GM21723 (cell line): ENCODE measurements at regions not wholly inside any gene's neighbourhood (a gene's known extent, or its start where the extent isn't known, plus 50 kb on each side); places are given as distances from the start of the nearest gene placed in this dataset.

Experiments used
- ATAC-seq: cut with Tn5 transposase; IDR thresholded peaks from one replicate; pipeline ENCODE4 v1.9.1; 2021; ENCODE audit warnings: mild to moderate bottlenecking, moderate library complexity; ENCODE audit not compliant: unreplicated experiment

GRCh38 chr3:139870000-139870675, 64.8 kb upstream of the CLSTN2 start:
- no peak for ATAC-seq

- no peak for ATAC-seq
Observed at GRCh38 chr3:139868773-139869172, 66.2 kb upstream of the CLSTN2 start.

- ATAC-seq: no peak
Observed at GRCh38 chr3:139848660-139849059, 86.3 kb upstream of the CLSTN2 start.

GRCh38 chr3:139846729-139847128, 88.3 kb upstream of the CLSTN2 start:
- no peak for ATAC-seq

GRCh38 chr3:139839659-139840058, 95.3 kb upstream of the CLSTN2 start:
- ATAC-seq: no peak

GRCh38 chr3:139839014-139839413, 96.0 kb upstream of the CLSTN2 start:
- ATAC-seq: no peak

GRCh38 chr3:139838269-139838957, 96.6 kb upstream of the CLSTN2 start:
- no peak for ATAC-seq

GRCh38 chr3:139836698-139837464, 98.1 kb upstream of the CLSTN2 start:
- no peak for ATAC-seq

GRCh38 chr3:139835830-139836683, 98.9 kb upstream of the CLSTN2 start:
- no peak for ATAC-seq

- no peak for ATAC-seq
Observed at GRCh38 chr3:139832998-139833397, 102.0 kb upstream of the CLSTN2 start.

- no peak for ATAC-seq
Observed at GRCh38 chr3:139830817-139831216, 104.2 kb upstream of the CLSTN2 start.

GRCh38 chr3:139827833-139828232, 107.2 kb upstream of the CLSTN2 start:
- no peak for ATAC-seq

- ATAC-seq: no peak
Observed at GRCh38 chr3:139824864-139825263, 110.1 kb upstream of the CLSTN2 start.

- ATAC-seq: no peak
Observed at GRCh38 chr3:139814646-139815045, 120.3 kb upstream of the CLSTN2 start.

GRCh38 chr3:139811331-139811730, 123.7 kb upstream of the CLSTN2 start:
- no peak for ATAC-seq

GRCh38 chr3:139808201-139808600, 126.8 kb upstream of the CLSTN2 start:
- no peak for ATAC-seq

- no peak for ATAC-seq
Observed at GRCh38 chr3:139803294-139803693, 125.5 kb upstream of the NMNAT3 start.

GRCh38 chr3:139797724-139798343, 120.1 kb upstream of the NMNAT3 start:
- no peak for ATAC-seq

GRCh38 chr3:139794469-139795265, 116.9 kb upstream of the NMNAT3 start:
- no peak for ATAC-seq

GRCh38 chr3:139793408-139793807, 115.6 kb upstream of the NMNAT3 start:
- ATAC-seq: no peak
